Fibroblast of the conjunctiva (primary cell): ENCODE measurements at regions not wholly inside any gene's neighbourhood (a gene's known extent, or its start where the extent isn't known, plus 50 kb on each side); places are given as distances from the start of the nearest gene placed in this dataset.

ENCODE experiments used
- DNase-seq: peaks from one replicate; pipeline ENCODE4 v3.0.0-alpha.2; 2010; ENCODE audit warnings: low read depth

DNA sequence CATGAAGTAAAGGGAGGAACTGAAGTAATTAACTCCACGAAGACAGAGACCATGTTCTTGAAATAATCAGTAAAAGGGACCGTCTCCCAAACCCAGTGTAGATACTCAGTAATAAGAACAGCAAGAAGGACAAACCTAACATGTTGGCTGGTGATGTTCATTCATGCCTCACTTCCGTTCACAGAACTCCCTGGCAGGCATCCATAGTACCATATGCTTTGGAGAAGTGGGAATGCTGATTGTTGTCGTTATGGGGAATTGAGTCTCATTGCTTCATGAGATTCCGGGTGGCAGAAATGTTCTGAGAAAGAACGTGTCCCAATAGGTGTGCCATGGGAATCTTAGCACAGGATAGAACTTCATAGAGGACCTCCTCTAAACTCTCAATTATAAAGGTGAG is 452.3 kb downstream of the ZSWIM6 start:
- no peak for DNase-seq

DNA sequence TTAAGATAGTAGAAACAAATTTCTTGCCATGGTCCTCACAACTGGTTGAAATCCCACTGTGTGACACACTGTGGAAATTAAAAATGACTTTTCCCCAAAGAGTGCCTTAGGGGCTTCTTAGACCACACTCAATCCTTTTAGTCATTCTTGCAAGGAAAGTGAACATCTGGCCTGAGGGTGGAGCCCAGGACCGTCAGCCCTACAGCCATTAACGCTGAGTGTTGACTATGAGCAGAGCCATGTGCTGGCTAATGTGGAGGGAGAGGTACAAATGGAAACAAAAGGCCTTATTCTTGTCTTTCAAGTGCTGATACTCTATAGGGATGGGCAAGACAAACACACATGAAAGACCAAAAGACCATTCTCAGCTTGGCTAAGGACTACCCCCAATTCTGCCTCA is 456.5 kb downstream of the ZSWIM6 start:
- no peak for DNase-seq

DNA sequence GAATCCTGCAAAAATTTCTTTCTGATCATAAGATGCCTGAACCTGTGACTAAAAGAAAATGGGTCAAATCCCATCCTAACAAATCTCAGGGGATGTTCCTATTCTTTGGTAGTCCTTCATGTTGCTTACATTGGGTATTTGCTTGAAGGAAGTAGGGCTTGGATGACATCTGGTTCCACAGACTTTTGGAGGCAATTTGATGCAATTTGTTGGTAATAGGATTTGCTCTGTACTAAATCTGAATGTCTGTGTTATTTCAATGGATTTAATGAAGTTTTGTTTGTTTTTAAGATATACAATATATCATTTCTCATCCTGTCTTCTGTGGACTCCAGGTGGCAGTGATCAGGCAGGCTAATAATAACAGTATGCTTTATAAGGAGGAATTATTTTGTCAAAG is 457.9 kb downstream of the ZSWIM6 start:
- no peak for DNase-seq

DNA sequence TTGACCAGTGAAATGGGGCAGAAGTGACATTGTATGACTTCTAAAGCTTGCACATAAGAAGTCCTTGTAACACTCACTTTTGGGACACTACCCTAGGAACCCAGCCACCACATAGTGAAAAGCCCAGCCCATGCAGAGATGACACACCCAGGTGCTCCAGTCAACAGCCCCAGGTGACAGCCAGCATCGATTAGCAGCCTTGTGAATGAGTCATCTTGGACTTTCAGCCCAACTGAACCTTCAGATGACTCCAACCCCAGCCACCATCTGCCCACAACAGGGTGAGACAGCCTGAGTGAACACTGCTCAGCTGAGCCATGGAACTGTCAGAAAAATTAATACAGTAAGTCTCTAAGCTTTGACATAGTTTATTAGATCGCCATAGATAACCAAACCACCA is 458.6 kb downstream of the ZSWIM6 start:
- no peak for DNase-seq

DNA sequence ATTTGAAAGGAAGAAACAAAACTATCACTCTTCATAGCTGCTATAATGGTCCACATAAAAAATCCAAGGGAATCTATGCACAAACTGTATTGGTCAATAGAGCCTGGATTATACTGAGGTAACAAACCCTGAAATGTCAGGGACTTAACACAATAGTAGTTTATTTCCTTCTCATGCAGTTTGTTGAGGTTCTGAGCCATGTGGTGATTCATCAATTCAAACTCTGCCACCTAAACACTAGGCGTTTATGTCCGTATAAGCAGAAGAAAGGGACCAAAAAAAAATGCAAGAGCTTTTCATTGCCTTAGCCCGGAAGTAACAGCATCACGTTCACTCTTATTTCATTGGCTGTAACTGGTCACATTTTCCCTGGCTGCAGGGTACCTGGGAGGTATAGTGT is 464.7 kb downstream of the ZSWIM6 start:
- DNase-seq = no peak

DNA sequence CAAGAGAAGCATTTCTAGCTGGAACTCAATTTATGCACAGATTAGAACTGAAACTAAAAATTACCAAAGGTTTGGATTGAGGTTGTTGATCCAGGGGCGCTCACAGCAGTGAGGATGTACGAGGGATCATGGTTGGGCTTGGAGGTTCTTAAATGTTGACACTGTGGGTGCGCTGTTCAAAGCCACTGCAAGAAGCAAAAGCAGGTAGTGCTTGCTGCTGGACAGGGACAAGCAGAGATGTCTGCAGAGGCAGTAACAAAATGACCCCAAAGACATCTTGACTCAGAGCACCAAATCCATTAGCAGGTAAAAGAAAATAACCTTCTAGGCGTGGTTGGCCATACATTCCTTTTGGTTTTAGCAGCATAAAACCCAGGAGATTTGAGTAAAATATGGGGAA is 468.4 kb downstream of the ZSWIM6 start:
- DNase-seq = no peak

DNA sequence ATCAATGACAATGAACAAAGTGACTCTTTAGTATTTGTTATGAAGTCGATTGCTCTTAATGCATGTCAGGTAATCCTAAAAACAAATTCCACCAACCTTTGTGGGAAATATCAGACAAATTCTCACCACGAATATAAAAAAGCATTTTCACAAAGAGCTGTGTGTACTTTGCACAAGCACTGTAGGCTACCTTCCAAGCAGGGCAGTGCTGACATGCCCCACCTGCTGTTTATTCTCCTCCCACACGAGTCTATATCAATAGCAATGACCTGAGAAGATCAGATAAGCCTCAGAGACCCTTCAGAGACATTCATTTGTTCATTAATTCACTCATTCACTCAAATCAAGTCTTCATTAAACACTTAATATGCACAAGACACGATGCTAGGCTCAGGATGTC is 469.1 kb downstream of the ZSWIM6 start:
- DNase-seq = no peak

DNA sequence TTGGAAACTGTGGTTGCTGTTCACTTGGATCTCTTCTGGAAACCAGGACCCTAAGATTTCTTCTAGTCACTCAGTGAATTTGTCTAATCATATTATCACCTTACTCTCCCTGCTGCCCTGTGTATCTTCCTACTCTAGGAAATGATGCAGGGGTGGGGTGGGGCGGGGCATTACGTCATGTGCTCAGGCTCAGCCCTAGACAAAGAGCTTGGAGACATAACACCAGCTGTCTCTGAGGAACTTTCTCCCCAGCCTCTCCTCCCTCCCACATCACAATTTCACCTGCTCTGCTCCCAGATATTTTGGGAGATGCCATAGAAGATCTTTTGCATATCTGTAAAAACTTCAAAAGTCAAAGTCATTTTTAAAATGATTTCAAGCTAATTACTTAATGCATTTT is 470.4 kb downstream of the ZSWIM6 start:
- DNase-seq = no peak

DNA sequence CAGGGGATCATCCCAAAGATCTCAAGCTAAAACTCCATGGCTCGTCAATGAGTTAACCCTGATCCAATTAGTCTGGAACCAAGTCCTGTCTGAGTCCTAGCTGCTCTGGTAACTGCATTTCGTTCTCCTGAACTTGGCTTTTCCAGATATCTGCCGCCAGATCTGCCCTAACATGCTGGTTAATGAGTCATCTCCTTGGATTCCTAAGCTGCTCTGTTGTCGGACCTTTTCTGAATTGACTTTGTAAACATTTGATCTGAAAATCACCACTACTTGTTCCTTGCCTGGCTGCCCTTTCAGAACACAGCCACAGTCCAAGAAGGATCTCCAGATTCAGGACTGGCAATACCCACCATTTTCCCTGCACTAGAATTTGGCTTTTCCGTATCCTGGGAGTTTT is 473.0 kb downstream of the ZSWIM6 start:
- no peak for DNase-seq

DNA sequence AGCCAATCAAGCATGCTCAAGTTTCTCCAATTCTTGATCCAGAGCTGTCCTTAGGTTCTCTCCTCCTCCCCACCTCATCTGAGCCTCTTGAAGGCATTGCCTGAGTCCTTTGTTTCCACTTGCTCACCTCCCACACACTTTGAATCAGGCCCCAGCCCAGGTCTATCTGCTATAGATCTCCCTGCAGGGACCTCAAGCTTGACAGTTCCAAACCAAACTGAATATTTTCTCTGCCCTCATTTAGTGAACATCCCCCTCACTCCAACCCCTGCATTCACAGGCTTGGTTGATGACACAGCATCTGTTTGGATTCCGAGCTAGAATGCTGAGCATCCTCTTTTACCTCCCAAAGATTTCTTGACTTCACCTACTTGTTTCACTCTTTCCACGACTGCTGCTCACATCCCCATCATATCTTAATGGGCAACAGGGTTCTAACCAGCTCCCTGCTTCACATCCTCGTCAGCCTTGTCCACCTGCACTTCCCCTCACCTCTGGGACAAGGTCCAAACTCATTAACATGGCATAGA is 474.5 kb downstream of the ZSWIM6 start:
- DNase-seq = no peak

DNA sequence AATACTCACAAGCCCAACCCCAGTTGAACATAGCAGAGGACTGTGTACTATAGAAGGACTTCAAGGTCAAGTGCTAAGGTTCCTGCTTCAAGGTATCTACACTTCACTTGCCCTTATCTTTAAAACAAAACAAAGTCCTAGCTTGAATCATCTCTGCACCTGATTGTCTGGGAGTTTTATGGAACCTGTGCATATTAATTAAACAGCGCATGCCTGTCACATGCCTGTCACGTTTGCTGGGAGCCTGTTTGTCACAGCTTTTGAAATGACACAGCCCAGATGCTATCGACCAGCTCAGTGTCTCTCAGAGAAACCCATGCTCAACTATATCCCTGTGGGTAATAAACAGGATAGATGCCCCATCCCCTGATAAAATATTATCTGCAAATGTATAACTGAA is 476.0 kb downstream of the ZSWIM6 start:
- DNase-seq = no peak

DNA sequence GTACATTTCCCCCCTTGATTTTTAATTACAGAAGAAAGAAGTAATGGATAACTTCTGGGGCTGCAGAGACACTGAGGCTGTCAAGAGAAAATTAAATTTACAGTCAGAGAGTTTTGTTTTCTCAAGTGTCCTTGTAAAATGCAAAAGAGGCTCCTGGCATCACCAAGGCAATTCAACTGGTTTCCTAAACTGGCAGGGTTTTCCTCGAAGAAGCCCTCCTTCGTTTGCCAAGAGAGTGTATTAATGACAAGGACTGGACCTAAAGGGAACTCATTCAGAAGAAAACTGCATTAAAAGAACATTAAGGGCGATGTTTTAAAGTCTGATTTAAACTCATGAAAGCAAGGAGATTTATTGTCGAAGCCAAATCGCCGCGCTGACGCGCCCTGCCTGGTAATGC is 476.9 kb downstream of the ZSWIM6 start:
- DNase-seq = no peak

DNA sequence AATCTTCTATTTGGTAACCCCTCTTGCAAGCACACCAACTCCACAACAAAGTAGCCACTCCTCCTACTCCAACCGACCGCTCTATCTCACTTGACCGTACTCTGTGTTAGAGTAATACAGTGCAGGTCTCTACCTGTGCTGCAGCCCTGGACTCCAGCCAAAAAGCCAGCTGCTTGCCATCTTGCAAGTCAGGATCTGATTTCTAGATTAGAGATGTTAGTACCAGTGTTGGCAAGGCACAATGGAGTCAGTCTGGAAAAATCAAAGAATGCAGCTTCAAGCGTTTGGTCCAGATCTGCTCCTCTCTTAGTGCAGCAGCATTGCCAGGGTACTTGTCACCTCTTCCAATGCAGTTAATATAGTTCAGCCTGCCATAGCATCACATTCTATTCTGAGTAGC is 477.6 kb downstream of the ZSWIM6 start:
- no peak for DNase-seq

DNA sequence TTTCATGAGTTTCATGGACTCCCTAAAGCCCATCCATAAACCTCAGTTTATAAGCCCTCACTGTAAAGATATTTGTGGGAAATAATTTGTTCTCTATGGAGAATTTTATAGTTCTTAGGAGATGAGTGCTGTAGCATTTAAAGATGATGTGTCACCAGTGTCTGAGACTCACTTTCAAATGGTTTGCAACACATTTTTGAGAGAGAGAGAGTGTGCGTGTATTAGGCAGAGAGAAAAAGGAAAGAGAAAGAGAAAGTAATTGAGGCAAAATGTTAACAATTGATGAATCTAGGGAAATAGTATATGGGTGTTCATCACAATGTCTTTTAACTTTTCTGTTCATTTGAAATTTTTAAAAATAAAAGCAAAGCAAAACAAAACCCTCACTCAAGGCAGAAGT is 479.0 kb downstream of the ZSWIM6 start:
- DNase-seq = no peak

DNA sequence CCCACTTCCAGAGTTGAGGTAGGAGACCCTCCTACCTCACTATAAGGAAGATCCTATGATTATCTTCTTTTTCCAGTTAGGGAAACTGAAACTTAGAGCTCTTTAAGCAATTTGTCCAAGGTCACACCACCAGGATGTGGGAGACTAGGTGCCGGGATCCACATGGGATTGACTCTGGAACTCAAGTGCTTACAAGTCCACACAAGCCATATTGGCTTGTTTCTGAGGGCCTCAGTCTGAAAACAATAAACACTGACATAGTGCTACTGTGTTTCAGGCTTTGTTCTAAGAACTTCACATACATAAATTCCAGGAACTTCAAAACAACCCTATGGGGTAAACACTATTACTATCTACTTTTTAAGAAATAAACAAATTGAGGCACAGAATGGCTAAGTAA is 481.3 kb downstream of the ZSWIM6 start:
- DNase-seq = no peak

DNA sequence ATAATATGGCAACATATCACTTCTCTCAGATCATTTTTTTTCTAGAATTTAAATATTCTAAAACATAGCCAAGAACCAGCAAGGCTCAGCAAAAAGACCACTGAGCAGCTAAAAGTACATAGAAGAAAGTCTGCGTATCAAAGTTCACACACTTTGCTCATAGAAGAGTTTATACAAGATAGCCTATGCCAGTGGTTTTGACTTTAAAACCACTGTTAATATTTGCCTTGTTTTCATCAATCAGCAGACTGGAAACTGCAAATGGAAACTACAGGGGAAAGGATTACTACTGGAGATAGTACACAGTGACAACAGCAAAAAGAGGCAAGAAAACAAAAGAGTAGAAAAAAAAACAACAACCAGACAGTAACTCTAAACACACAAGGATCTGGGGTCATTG is 483.3 kb downstream of the ZSWIM6 start:
- no peak for DNase-seq

DNA sequence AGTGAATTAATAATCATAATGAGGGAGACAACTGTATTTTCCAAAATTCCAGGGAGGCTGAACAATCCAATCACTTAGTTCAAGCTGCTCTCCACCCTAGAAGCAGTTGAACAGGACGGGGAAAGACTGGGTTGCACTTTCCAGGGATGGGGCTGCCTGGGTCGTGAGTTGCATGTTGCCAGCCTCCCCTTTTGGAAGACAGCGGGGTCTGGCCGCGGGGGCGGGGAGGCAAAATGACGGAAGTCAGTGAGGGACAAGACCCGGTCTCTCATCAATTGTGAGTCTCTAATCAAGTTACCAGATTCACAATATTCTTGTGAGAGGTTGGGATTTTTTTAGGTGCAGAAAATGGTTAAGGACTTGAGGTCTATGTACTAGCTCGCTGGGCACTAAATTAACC is 484.1 kb downstream of the ZSWIM6 start:
- no peak for DNase-seq

DNA sequence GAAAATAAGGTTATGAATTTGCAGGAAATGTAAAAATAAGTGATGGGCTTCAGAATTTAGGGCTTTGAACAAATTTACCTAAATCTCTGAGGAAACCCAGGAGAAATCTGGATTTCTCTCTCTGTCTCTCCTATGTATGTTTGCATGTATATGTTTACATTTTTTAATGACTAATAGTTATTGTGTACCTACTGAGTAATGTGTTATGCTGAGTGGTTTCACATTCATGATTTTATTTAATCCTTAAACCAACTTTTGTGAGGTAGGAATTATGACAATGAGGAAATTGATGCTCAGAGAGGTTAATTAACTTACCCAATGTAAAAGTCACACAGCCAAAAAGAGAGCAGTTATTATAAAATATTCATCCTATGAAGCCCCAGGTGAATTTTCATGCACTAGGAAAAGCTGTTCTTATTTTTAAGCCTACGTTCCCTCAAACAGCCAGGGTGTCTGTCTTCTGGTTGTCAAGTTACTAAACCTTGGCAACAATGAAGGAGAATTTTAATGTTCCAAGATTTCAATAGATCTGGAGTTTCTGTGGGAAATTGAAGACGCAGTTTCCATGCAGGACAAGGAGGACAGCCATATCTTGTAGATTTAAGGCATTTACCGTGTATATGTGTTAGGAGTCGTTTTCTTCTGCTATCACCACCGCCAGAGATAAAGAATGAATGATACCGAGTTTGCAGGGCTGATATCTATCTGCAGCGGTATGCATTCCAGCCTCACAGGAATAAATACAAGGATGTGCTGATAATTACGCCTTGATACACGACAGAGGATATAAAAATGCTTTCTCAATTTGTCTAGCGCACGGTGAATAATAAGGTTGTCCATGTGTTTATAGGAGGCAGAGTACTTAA is 484.8 kb downstream of the ZSWIM6 start:
- DNase-seq = no peak

DNA sequence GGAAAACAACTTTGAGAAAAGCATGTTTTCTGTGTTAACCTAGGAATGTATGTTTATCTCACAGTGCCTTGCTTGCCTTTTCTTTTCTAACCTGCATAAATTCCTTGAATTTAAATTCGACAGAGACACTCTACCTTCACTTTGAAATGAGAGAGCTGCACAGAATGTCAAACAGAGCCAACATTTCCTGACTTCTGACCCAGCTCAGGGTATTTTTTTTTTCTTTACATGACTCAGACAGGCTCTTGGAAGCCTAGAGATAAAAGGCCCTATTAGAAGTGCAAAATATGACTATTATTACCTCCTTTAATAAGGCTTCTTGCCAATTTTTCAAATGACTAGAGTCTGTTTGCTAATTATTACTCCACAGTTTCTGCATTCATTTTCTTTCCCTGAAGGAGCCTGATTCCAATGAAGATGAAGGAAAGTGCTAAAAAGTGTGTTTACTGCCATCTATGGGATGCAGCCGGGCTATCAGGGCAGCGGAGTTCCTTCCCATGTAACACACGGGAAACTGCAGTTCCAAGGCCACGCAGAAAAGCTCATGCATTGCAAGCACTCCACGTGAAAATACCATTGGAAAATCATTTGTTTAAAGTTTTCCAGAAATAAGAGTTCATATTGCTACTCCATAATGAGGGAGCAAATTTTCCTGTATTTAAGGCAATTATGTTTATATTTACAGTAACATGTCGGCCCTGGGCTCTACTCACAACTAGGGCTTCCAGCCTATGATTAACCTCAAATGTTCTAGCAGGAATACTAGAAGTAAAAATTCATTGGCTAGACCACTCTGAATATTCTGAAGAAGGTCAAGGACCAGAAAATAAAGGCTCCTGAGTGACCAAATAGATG is 485.6 kb downstream of the ZSWIM6 start:
- DNase-seq = peak; percentile 30

DNA sequence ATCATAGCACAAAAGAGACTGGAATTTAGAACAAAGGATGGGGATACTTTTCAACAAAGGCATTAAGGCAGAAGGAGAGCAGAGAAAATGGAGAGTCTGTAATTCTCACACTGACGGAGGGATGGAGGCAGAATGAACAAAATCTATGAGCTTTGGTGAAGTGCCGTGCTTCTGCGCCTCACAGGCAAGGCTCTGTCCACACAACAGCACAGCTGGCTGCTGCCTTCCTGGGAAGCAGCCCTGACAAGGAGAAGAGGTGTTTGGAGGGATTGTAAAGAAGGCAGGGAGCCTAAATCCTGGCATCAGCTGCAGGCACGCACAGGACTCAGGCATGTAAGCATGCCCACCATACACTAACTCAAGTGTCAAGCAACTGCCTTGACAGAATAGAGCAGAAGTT is 485.2 kb upstream of the KIF2A start:
- no peak for DNase-seq

DNA sequence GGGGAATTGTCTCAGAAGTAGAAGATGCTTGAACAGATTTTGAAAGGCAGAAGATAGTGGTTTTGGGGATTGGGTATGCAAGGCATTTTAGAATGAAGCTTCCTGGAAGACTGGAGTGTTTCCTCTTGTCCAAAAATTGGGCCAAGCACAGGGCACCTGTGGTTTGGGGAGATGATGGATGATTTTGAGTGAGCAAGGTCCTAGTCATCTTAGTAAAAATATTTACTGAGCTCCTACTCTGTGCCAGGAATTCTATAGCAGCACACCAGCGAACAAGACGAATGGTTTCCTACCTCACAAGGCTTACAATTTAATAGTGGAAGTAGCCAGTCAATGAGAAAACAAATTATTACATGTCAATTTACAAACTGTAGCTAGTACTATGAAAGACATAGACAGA is 484.4 kb upstream of the KIF2A start:
- DNase-seq = no peak

DNA sequence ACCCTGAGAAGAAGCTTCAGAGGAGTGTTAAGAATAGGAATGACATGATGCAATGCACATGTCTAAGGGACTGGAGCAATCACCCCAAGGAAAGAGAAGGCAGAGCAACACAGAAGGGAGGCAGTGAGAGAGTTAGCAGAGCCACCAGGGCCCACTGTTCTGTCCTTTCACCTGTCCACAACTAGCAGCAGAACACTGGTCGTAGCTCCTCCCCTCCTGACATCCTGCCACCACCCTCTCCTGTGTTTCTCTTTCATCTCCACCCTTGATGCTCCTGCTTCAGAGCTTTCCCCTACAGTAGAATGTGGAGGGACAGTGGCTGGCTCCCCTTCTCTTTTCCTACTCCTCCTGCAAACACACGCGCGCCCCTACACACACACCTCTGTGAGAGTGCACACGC is 483.4 kb upstream of the KIF2A start:
- DNase-seq = no peak

DNA sequence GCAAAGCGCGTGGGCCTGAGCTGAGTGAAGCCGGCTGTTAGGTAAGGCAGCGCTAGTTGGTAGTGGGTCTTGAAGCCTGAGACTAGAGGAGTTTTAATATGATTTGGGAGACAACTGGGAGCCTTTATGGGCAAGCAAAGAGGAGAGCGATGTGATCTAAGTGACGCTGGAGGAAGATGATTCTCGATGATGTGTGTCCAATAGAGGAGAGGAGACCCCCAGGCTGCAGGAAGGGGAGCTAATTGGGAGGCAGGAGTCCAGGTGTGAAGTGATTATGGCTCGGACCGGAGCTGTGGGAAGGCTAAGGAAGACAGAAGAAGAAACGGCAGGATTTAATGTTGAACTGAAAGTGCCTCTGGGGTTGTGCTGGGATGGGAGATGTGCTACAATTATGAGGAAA is 482.9 kb upstream of the KIF2A start:
- DNase-seq = no peak
